ENCODE measurements at regions not wholly inside any gene's neighbourhood (a gene's known extent, or its start where the extent isn't known, plus 50 kb on each side); places are given as distances from the start of the nearest gene placed in this dataset.

GRCh38 chr21:28216976-28217523 is 775.6 kb downstream of the LTN1 start:
- Histone ChIP-seq H3K27me3 (ENCODE audit: control insufficient read depth in 2 of 2, insufficient read depth in 2 of 2, low read length in 2 of 2) (no peaks in the 10 kb centered on the region), H3K4me3 (replicated peaks in 1 of 3; ENCODE audit: insufficient read depth in 1 of 3, low read depth in 1 of 3, low read length in 3 of 3) (no peak overlapping the region), H3K4me1 (ENCODE audit: control insufficient read depth, extremely low read depth, insufficient read depth, low read length) (no peaks in the 10 kb centered on the region), H3K27ac (ENCODE audit: insufficient read depth, low read depth, low read length) (no peak overlapping the region), H3K4me2 (ENCODE audit: insufficient read depth, low read length) (no peak overlapping the region), H3K9me3 (replicated peaks; ENCODE audit: control insufficient read depth, insufficient read depth, low read length) (no peaks in the 10 kb centered on the region), H4K20me1 (replicated peaks; ENCODE audit: control insufficient read depth, extremely low read depth, insufficient read depth, low read length) (no peaks in the 10 kb centered on the region), H3K79me2 (ENCODE audit: control insufficient read depth, insufficient read depth, low read length) (no peaks in the 10 kb centered on the region), H3K9me1 (replicated peaks; ENCODE audit: control insufficient read depth, extremely low read depth, insufficient read depth, low read length) (no peaks in the 10 kb centered on the region), H3K36me3 (ENCODE audit: control insufficient read depth in 2 of 2, extremely low read depth in 1 of 2, insufficient read depth in 2 of 2, low read length in 2 of 2) (no peaks in the 10 kb centered on the region), H2AFZ (ENCODE audit: low read depth, low read length) (no peak overlapping the region), H3K9ac (replicated peaks; ENCODE audit: extremely low read depth, insufficient read depth, low read length) (no peak overlapping the region)
- ChIA-PET CTCF (no interaction called here), POLR2A (no interaction called here)
- TF ChIP-seq MYC (IDR thresholded peaks at IDR 0.05; ENCODE audit: low read depth, low read length): no peak
- TF ChIP-seq GATA2 (IDR thresholded peaks at IDR 0.05; ENCODE audit: insufficient read depth, insufficient read length, low read depth, low read length): no peak
- TF ChIP-seq EZH2 (IDR thresholded peaks at IDR 0.05; ENCODE audit: borderline replicate concordance, low read depth, low read length, severe bottlenecking): no peak
- dilution Hi-C loops (cut with MboI; ENCODE audit: extremely low pct_ligation_motif_present, low sequenced_read_pairs): no loop called here
- no peak for FAIRE-seq
- BruUV-seq (replicated peaks): no TSS peak
- no peak for DNase-seq (ENCODE audit: low read depth, low spot score)
- intact Hi-C loops (cut with micrococcal nuclease): no loop called here

GRCh38 chr21:28215214-28215954 is 777.3 kb downstream of the LTN1 start:
- no peaks in the 10 kb centered on the region for H3K79me2 ChIP-seq (ENCODE audit: control insufficient read depth, insufficient read depth, low read length)
- POLR2A ChIA-PET: no interaction called here
- no peaks in the 10 kb centered on the region for H3K4me1 ChIP-seq (ENCODE audit: control insufficient read depth, extremely low read depth, insufficient read depth, low read length)
- no peak overlapping the region for H3K9ac ChIP-seq (replicated peaks; ENCODE audit: extremely low read depth, insufficient read depth, low read length)
- H4K20me1 ChIP-seq (replicated peaks; ENCODE audit: control insufficient read depth, extremely low read depth, insufficient read depth, low read length): no peaks in the 10 kb centered on the region
- CTCF ChIA-PET: no interaction called here
- no peaks in the 10 kb centered on the region for H3K36me3 ChIP-seq (ENCODE audit: control insufficient read depth in 2 of 2, extremely low read depth in 1 of 2, insufficient read depth in 2 of 2, low read length in 2 of 2)
- no peak overlapping the region for H3K27ac ChIP-seq (ENCODE audit: insufficient read depth, low read depth, low read length)
- DNase-seq (ENCODE audit: low read depth, low spot score) (no peak), FAIRE-seq (no peak)
- no peaks in the 10 kb centered on the region for H3K27me3 ChIP-seq (ENCODE audit: control insufficient read depth in 2 of 2, insufficient read depth in 2 of 2, low read length in 2 of 2)
- BruUV-seq (replicated peaks): no TSS peak
- dilution Hi-C loops (cut with MboI; ENCODE audit: extremely low pct_ligation_motif_present, low sequenced_read_pairs): no loop called here
- intact Hi-C loops (cut with micrococcal nuclease): no loop called here
- peak overlapping the region; percentile 20 for H2AFZ ChIP-seq (ENCODE audit: low read depth, low read length)
- H3K9me1 ChIP-seq (replicated peaks; ENCODE audit: control insufficient read depth, extremely low read depth, insufficient read depth, low read length): no peaks in the 10 kb centered on the region
- no peak overlapping the region for H3K4me3 ChIP-seq (replicated peaks in 1 of 3; ENCODE audit: insufficient read depth in 1 of 3, low read depth in 1 of 3, low read length in 3 of 3)
- H3K4me2 ChIP-seq (ENCODE audit: insufficient read depth, low read length): no peak overlapping the region
- no peaks in the 10 kb centered on the region for H3K9me3 ChIP-seq (replicated peaks; ENCODE audit: control insufficient read depth, insufficient read depth, low read length)
- TF ChIP-seq FOS (IDR thresholded peaks at IDR 0.05; ENCODE audit: borderline replicate concordance, insufficient read depth, low read length) (no peak), POLR2AphosphoS5 (IDR thresholded peaks at IDR 0.05; ENCODE audit: insufficient read depth, low read depth, low read length) (no peak), EZH2 (IDR thresholded peaks at IDR 0.05; ENCODE audit: borderline replicate concordance, low read depth, low read length, severe bottlenecking) (no peak), JUN (IDR thresholded peaks at IDR 0.05; ENCODE audit: borderline replicate concordance, insufficient read depth, insufficient read length, low read depth) (no peak), GATA2 (IDR thresholded peaks at IDR 0.05; ENCODE audit: insufficient read depth, insufficient read length, low read depth, low read length) (no peak), MAX (IDR thresholded peaks at IDR 0.05; ENCODE audit: insufficient read depth, insufficient read length) (no peak), CTCF (IDR thresholded peaks at IDR 0.05; ENCODE audit: extremely low read depth in 1 of 2, insufficient read depth in 1 of 2, low read depth in 1 of 2, low read length in 2 of 2) (no peak), MYC (IDR thresholded peaks at IDR 0.05; ENCODE audit: low read depth, low read length) (no peak), POLR2A (IDR thresholded peaks at IDR 0.05; ENCODE audit: low read depth, low read length) (no peak)
